Stomach (tissue), 8 donors: ENCODE measurements at regions not wholly inside any gene's neighbourhood (a gene's known extent, or its start where the extent isn't known, plus 50 kb on each side); places are given as distances from the start of the nearest gene placed in this dataset.

Experiments
- DNase-seq, 2 donors: peaks; one replicate each; pipeline versions ENCODE4 v3.0.0 to v3.0.0-alpha.2; 2013 to 2019
- H3K27ac ChIP-seq, 5 donors: fragments of 200-600 bp in 4 of 5; sonication (generic) in 4 of 5; one replicate each; pipeline ENCODE4 v1.5.1; 2013 to 2019; ENCODE audit warnings: mild to moderate bottlenecking in 1 of 5, moderate library complexity in 1 of 5
- H3K27me3 ChIP-seq, 3 donors: fragments of 200-600 bp; sonication (generic); one replicate each; pipeline ENCODE4 v1.5.1; 2017 to 2019; ENCODE audit warnings: mixed run types in 1 of 3
- H3K36me3 ChIP-seq, 4 donors: fragments of 200-600 bp; sonication (generic); 1 replicate in 3 of 4; 2 replicates in 1 of 4; pipeline ENCODE4 v1.5.1; 2016 to 2019
- H3K4me1 ChIP-seq, 4 donors: fragments of 200-600 bp; sonication (generic); one replicate each; pipeline ENCODE4 v1.5.1; 2016 to 2019
- H3K4me3 ChIP-seq, 4 donors: fragments of 200-600 bp; sonication (generic) in 3 of 4; one replicate each; pipeline ENCODE4 v1.5.1; 2016 to 2019; ENCODE audit warnings: mild to moderate bottlenecking in 1 of 4
- H3K9me3 ChIP-seq, 4 donors: fragments of 200-600 bp; sonication (generic); one replicate each; pipeline ENCODE4 v1.5.1; 2016 to 2019
- EP300 ChIP-seq: sonication (generic); formaldehyde crosslinking; IDR thresholded peaks from one replicate; pipeline ENCODE4 v1.6.1; 2017; ENCODE audit warnings: antibody characterized with exemption
- POLR2A ChIP-seq, 4 donors: fragments of 450-650 bp; IDR thresholded peaks; one replicate each; pipeline ENCODE4 v1.6.1; 2016; ENCODE audit warnings: antibody characterized with exemption in 4 of 4, control low read depth in 2 of 4, mild to moderate bottlenecking in 1 of 4, moderate library complexity in 1 of 4
- POLR2AphosphoS5 ChIP-seq, 3 donors: sonication (generic); formaldehyde crosslinking; IDR thresholded peaks; one replicate each; pipeline ENCODE4 v1.6.1; 2016; ENCODE audit warnings: antibody characterized with exemption in 3 of 3
- WGBS, 5 donors: extraction: QIAGEN DNeasy Blood & Tissue Kit in 3 of 5; methylation state at CpG; one replicate each; pipeline versions ENCODE4 v1.1.5 to v1.1.7; 2013 to 2018; 5-methylcytosine and 5-hydroxymethylcytosine counted together
- intact Hi-C: fragments of 100-400 bp; cut with DNase I; formaldehyde crosslinking; loops from one replicate; pipeline ENCODE4 v1.15.1; 2023; ENCODE audit warnings: low total_unique reads
- TF ChIP-seq, protein P1 (sequence below), 7 experiments: fragments of 450-650 bp in 4 of 7; fragments of 200-600 bp in 3 of 7; sonication (generic) in 3 of 7; IDR thresholded peaks; one replicate each; pipeline ENCODE4 v1.5.1; 2016 to 2019; ENCODE audit warnings: antibody characterized with exemption in 7 of 7, control low read depth in 2 of 7, mild to moderate bottlenecking in 1 of 7
- donor health status: healthy with polysubstance abuse.
- donor health status: Bipolar disorder and iron deficiency.
- donor health status: healthy.

DNA sequence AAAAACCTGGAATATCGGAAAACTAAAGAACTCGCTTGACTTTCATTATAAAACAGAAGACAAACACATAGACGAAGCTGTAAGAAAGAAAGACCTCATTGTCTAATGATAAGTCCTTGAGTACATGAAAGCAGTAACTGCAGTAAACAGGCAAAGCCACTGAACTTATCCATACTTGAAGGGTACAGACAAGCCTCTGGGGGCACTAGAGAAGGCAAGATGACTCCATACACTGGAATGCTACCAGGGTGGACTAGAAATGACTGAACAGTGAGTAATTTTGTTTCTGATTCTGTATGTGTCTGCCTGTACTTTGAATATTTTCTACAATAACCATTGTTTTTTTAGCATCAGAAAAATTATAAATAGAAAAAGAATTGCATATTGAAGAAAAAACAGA is 507.9 kb downstream of the UQCRFS1 start:
- TF ChIP-seq, protein P1, sequence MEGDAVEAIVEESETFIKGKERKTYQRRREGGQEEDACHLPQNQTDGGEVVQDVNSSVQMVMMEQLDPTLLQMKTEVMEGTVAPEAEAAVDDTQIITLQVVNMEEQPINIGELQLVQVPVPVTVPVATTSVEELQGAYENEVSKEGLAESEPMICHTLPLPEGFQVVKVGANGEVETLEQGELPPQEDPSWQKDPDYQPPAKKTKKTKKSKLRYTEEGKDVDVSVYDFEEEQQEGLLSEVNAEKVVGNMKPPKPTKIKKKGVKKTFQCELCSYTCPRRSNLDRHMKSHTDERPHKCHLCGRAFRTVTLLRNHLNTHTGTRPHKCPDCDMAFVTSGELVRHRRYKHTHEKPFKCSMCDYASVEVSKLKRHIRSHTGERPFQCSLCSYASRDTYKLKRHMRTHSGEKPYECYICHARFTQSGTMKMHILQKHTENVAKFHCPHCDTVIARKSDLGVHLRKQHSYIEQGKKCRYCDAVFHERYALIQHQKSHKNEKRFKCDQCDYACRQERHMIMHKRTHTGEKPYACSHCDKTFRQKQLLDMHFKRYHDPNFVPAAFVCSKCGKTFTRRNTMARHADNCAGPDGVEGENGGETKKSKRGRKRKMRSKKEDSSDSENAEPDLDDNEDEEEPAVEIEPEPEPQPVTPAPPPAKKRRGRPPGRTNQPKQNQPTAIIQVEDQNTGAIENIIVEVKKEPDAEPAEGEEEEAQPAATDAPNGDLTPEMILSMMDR (IDR thresholded peaks at IDR 0.05): no peak
- TF ChIP-seq POLR2AphosphoS5 (IDR thresholded peaks at IDR 0.05) (no peak), EP300 (no peak), POLR2A (IDR thresholded peaks at IDR 0.05) (no peak)
- DNase-seq: peak in 1 of 2 donors; percentile 42
- no peak overlapping the region for H3K27ac ChIP-seq
- no peak overlapping the region for H3K4me3 ChIP-seq
- intact Hi-C loops: no loop called here
- no peaks in the 10 kb centered on the region for H3K36me3 ChIP-seq
- H3K27me3 ChIP-seq: no peaks in the 10 kb centered on the region
- no peaks in the 10 kb centered on the region for H3K4me1 ChIP-seq
- 43 to 58% (median 52%) methylated on average over 3 of the region's 3 CpGs for WGBS, 5 donors
- no peaks in the 10 kb centered on the region for H3K9me3 ChIP-seq

DNA sequence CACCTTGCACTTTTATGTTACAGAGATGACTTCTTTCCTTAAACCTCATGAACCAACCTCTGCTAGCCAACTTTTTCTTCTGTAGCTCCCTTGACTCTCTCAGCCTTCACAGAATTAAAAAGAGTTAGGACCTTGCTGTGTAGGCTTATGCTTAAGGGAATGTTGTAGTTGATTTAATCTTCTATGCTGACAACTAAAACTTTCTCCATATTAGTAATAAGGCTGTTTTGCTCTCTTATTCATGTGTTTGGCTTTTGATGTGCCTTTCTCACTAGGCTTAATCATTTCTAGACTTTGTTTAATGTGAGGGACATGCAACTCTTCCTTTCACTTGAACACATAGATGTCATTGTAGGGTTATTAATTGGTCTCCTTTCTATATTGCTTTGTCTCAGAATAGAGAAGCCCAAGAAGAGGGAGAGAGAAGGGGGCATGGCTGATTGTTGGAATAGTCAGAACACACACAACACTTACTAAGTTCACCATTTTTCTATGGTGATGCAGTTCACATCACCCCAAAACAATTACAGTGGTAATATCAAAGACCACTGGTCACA is 509.5 kb downstream of the UQCRFS1 start:
- H3K27me3 ChIP-seq: no peaks in the 10 kb centered on the region
- TF ChIP-seq EP300 (no peak), POLR2AphosphoS5 (IDR thresholded peaks at IDR 0.05) (no peak), POLR2A (IDR thresholded peaks at IDR 0.05) (no peak)
- TF ChIP-seq, protein P1 (IDR thresholded peaks at IDR 0.05): no peak
- H3K27ac ChIP-seq: no peak overlapping the region
- no peak for DNase-seq
- H3K36me3 ChIP-seq: no peaks in the 10 kb centered on the region
- no peak overlapping the region for H3K4me3 ChIP-seq
- H3K9me3 ChIP-seq: no peaks in the 10 kb centered on the region
- intact Hi-C loops: no loop called here
- H3K4me1 ChIP-seq: no peaks in the 10 kb centered on the region

DNA sequence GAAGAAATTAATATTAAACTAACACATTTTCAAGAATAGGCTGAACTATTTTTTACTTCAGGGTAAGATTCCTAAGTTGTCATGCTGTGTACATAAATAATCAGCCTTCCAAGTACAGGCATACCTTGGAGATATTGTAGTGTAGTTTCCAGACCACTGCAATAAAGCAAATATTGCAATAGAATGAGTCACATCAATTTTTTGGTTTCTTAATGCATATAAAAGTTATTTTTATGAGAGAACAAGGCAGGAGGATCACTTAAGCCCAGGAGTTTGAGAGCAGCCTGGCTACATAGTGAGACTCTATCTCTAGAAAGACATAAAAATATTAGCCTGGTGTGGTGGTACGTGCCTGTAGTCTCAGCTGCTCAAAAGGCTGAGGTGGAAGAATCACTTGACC is 511.5 kb downstream of the UQCRFS1 start:
- Histone ChIP-seq H3K4me3 (no peak overlapping the region), H3K27me3 (no peaks in the 10 kb centered on the region), H3K9me3 (no peaks in the 10 kb centered on the region), H3K4me1 (no peaks in the 10 kb centered on the region), H3K36me3 (no peaks in the 10 kb centered on the region), H3K27ac (no peak overlapping the region)
- intact Hi-C loops: no loop called here
- no peak for DNase-seq
- WGBS, 5 donors: 60 to 77% (median 65%) methylated on average over 1 of the region's 1 CpG
- TF ChIP-seq EP300: no peak
- no peak for TF ChIP-seq POLR2A (IDR thresholded peaks at IDR 0.05)
- TF ChIP-seq, protein P1 (IDR thresholded peaks at IDR 0.05): no peak

DNA sequence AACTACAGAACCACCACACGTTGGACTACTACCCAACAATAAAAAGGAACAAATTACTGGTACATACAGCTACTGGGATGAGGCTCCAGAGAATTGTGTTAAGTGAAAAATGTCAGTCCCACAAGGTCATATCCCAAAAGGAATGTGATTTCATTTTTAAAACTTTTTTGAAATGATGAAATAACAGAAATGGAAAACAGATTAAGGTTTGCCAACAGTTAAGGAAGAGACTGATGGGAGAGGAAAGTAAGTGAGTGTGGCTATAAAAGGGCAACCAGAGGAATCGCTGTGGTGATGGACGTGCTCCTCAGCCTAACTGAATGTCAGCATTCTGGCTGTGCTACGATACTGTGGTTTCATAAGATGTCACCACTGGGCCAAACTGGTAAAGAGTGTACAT is 512.8 kb downstream of the UQCRFS1 start:
- 71 to 78% (median 74%) methylated on average over 4 of the region's 4 CpGs for WGBS, 5 donors
- Histone ChIP-seq H3K36me3 (no peaks in the 10 kb centered on the region), H3K4me3 (no peak overlapping the region), H3K27me3 (no peaks in the 10 kb centered on the region), H3K27ac (no peak overlapping the region), H3K4me1 (no peaks in the 10 kb centered on the region), H3K9me3 (no peaks in the 10 kb centered on the region)
- intact Hi-C loops: no loop called here
- TF ChIP-seq EP300 (no peak), POLR2AphosphoS5 (IDR thresholded peaks at IDR 0.05) (no peak), POLR2A (IDR thresholded peaks at IDR 0.05) (no peak)
- TF ChIP-seq, protein P1 (IDR thresholded peaks at IDR 0.05): no peak
- DNase-seq: no peak
